ENCODE measurements at regions not wholly inside any gene's neighbourhood (a gene's known extent, or its start where the extent isn't known, plus 50 kb on each side); places are given as distances from the start of the nearest gene placed in this dataset.

DNA sequence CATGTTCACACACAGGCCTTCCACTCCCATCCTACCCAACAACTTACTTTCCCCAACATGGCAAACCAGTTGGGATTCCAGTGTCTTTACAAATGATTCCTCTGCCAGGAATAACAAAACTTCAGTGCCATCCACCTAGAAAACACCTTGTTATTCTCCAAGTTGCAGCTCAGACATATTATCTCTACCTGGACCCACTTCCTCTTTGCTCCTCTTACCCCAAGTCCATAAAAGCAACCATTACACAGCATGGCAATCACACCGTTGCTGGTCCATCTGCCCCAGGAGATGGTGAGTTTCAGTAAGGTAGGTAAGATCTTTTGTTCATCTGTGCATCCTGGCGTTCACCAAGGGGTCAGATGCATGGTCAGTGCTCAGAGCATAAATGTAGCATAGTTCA is 66.0 kb upstream of the CSF1 start:
- no peak for TF ChIP-seq POLR2A (IDR thresholded peaks at IDR 0.05)
- TF ChIP-seq, protein P1, sequence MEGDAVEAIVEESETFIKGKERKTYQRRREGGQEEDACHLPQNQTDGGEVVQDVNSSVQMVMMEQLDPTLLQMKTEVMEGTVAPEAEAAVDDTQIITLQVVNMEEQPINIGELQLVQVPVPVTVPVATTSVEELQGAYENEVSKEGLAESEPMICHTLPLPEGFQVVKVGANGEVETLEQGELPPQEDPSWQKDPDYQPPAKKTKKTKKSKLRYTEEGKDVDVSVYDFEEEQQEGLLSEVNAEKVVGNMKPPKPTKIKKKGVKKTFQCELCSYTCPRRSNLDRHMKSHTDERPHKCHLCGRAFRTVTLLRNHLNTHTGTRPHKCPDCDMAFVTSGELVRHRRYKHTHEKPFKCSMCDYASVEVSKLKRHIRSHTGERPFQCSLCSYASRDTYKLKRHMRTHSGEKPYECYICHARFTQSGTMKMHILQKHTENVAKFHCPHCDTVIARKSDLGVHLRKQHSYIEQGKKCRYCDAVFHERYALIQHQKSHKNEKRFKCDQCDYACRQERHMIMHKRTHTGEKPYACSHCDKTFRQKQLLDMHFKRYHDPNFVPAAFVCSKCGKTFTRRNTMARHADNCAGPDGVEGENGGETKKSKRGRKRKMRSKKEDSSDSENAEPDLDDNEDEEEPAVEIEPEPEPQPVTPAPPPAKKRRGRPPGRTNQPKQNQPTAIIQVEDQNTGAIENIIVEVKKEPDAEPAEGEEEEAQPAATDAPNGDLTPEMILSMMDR (IDR thresholded peaks at IDR 0.05): no peak
